HFFc6 (cell line): ENCODE measurements at regions not wholly inside any gene's neighbourhood (a gene's known extent, or its start where the extent isn't known, plus 50 kb on each side); places are given as distances from the start of the nearest gene placed in this dataset.

Experiments used
- DNase-seq: peaks from one replicate; pipeline ENCODE4 v3.0.0-alpha.2; 2018
- H3K27ac Mint-ChIP-seq: 2 replicates; pipeline ENCODE4 v1.8.0; 2020; ENCODE audit warnings: mild to moderate bottlenecking, mixed read lengths
- H3K27me3 Mint-ChIP-seq: 2 replicates; pipeline ENCODE4 v1.8.0; 2021; ENCODE audit warnings: mild to moderate bottlenecking, moderate library complexity, mixed read lengths; ENCODE audit not compliant: insufficient read depth
- H3K36me3 Mint-ChIP-seq: 2 replicates; pipeline ENCODE4 v1.8.0; 2021; ENCODE audit warnings: low read depth, mixed read lengths
- H3K4me1 Mint-ChIP-seq: 2 replicates; pipeline ENCODE4 v1.8.0; 2020; ENCODE audit warnings: low read depth, mixed read lengths
- H3K4me3 Mint-ChIP-seq: 2 replicates; pipeline ENCODE4 v1.8.0; 2020; ENCODE audit warnings: mild to moderate bottlenecking, moderate library complexity, mixed read lengths
- H3K9me3 Mint-ChIP-seq: 2 replicates; pipeline ENCODE4 v1.8.0; 2020; ENCODE audit warnings: mild to moderate bottlenecking, mixed read lengths
- CTCF ChIP-seq: fragments of 200-600 bp; sonication (generic); IDR thresholded peaks from 2 replicates; pipeline ENCODE4 v1.5.0; 2021; ENCODE audit warnings: antibody characterized with exemption, mild to moderate bottlenecking

DNA sequence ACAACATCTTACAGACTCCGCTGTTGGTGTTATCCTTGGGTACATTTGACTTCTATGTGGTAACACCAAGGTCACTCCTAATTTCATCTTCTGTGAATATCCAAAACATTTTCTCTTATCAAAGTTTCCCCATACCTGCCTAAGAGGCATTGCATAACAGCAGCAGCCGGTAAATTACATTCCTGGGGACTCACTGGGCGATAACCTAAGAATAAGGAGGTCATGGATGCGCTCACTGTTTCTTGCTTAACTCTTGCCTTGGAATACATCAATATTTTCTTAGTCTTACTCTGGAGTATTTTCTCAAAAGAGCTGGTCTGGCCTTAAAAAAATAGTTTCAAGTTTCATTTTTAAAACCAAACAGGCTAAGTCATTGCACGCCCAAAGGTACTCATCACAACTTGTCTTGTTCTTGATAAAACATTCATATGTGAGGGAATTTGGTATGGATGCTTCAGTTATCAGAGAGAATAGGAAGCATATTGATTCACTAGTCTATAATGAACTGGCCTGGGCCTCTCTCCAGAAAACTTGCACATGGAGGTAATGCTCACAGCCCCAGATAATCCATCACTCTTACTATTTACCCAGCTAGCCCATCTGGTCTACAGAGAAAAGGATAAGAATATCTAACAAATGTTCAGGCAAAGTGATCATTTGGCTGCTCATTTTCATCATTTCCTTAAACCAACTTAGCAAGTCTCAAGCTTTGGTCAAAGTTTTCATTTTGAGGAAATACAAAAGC lies 235.0 kb upstream of the ERCC4 start:
- DNase-seq, result no peak
- H3K36me3 Mint-ChIP-seq, result no peaks in the 10 kb centered on the region; the same call in 1 of the 2 replicates
- TF ChIP-seq CTCF, result no peak
- H3K4me3 Mint-ChIP-seq, result no peak overlapping the region
- H3K27ac Mint-ChIP-seq, result no peak overlapping the region
- peaks cover 37% of the 10 kb centered on the region for H3K9me3 Mint-ChIP-seq
- H3K27me3 Mint-ChIP-seq, result no peaks in the 10 kb centered on the region; the same call in 1 of the 2 replicates
- no peaks in the 10 kb centered on the region for H3K4me1 Mint-ChIP-seq

- H3K4me3 Mint-ChIP-seq, result no peak overlapping the region
- peaks cover 67% of the 10 kb centered on the region for H3K9me3 Mint-ChIP-seq
- H3K4me1 Mint-ChIP-seq, result no peaks in the 10 kb centered on the region
- H3K27ac Mint-ChIP-seq, result no peak overlapping the region
- no peaks in the 10 kb centered on the region for H3K27me3 Mint-ChIP-seq
- DNase-seq, result no peak
- TF ChIP-seq CTCF, result no peak
- 0 out of 2 replicates have a peak, but pooled peaks cover under 1% of the 10 kb centered on the region for H3K36me3 Mint-ChIP-seq
Observed at GRCh38 chr16:13696017-13696416, 223.9 kb upstream of the ERCC4 start.

DNA sequence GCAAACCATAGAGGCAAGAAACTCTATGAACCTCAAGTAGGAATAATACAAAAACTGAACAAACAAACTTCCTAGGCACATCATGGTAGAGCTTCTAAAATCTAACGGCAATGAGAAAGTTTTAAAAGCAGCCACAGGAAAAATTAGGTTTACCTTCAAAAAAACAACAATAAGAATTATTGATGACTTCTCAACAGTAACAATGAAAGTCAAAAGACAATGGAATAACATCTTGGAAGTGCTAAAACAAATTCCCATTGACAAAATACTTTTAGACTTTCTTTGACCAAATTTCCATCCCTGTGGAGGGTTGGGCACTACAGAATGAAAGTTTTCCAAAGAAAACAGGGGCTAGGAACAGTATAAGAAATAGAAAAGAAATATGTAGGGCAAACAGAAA lies 222.9 kb upstream of the ERCC4 start:
- no peak overlapping the region for H3K4me3 Mint-ChIP-seq
- no peak overlapping the region for H3K27ac Mint-ChIP-seq
- H3K36me3 Mint-ChIP-seq, result 0 out of 2 replicates have a peak, but pooled peaks cover 4% of the 10 kb centered on the region
- DNase-seq, result no peak
- no peaks in the 10 kb centered on the region for H3K4me1 Mint-ChIP-seq
- no peaks in the 10 kb centered on the region for H3K27me3 Mint-ChIP-seq
- no peak for TF ChIP-seq CTCF
- peaks cover 64% of the 10 kb centered on the region for H3K9me3 Mint-ChIP-seq

- Mint-ChIP-seq H3K27ac (no peak overlapping the region), H3K27me3 (no peaks in the 10 kb centered on the region), H3K36me3 (0 out of 2 replicates have a peak, but pooled peaks cover 4% of the 10 kb centered on the region), H3K4me1 (no peaks in the 10 kb centered on the region), H3K4me3 (no peak overlapping the region), H3K9me3 (peaks cover 62% of the 10 kb centered on the region)
- no peak for DNase-seq
- TF ChIP-seq CTCF, result no peak
Observed at GRCh38 chr16:13697568-13697967, 222.4 kb upstream of the ERCC4 start.

DNA sequence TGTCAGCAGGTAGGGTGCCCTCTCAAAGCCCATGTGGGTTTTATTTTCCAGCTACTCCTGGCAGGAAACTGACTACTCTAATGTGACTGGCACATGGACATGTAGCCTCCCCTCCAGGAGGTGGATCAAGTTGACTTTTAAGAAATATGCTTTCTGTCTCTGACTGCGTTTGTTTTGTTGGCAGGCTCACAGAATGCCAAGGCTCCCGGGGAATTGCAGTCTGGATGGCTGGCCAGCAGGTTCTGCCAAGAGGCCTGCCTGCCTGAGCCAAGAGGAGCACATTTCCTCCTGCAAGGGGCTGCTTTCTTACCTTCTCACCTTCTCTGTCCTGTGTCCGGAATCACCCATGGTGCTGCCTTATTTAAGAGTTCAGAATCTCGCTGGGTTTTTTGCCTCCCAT lies 217.3 kb upstream of the ERCC4 start:
- H3K36me3 Mint-ChIP-seq, result peaks cover 8% of the 10 kb centered on the region; the same call in 1 of the 2 replicates
- H3K27ac Mint-ChIP-seq, result no peak overlapping the region
- TF ChIP-seq CTCF, result no peak
- no peaks in the 10 kb centered on the region for H3K27me3 Mint-ChIP-seq
- no peaks in the 10 kb centered on the region for H3K4me1 Mint-ChIP-seq
- DNase-seq, result no peak
- peaks cover 58% of the 10 kb centered on the region for H3K9me3 Mint-ChIP-seq
- H3K4me3 Mint-ChIP-seq, result no peak overlapping the region
